ENCODE measurements at regions not wholly inside any gene's neighbourhood (a gene's known extent, or its start where the extent isn't known, plus 50 kb on each side); places are given as distances from the start of the nearest gene placed in this dataset.

GRCh38 chr9:85344901-85345300 lies 396.9 kb downstream of the AGTPBP1 start:
- no peak overlapping the region for H3K4me3 ChIP-seq
- H3K4me1 ChIP-seq (ENCODE audit: control insufficient read depth in 1 of 2, low read depth in 2 of 2) = no peaks in the 10 kb centered on the region
- H3K36me3 ChIP-seq = no peaks in the 10 kb centered on the region
- ATAC-seq (ENCODE audit: insufficient number of reproducible peaks, low FRiP score, low read depth) (no peak), DNase-seq (ENCODE audit: low spot score) (no peak)
- H3K27me3 ChIP-seq (replicated peaks; ENCODE audit: insufficient read depth) = no peaks in the 10 kb centered on the region
- TF ChIP-seq CTCF (IDR thresholded peaks at IDR 0.05) = no peak
- H3K9me3 ChIP-seq = no peaks in the 10 kb centered on the region
- H3K27ac ChIP-seq = no peak overlapping the region

- TF ChIP-seq CTCF (IDR thresholded peaks at IDR 0.05) = no peak
- H3K9me3 ChIP-seq = no peaks in the 10 kb centered on the region
Observed at GRCh38 chr9:85339338-85339737, 402.4 kb downstream of the AGTPBP1 start.

GRCh38 chr9:85334228-85334627 lies 407.5 kb downstream of the AGTPBP1 start:
- Histone ChIP-seq H3K27me3 (replicated peaks; ENCODE audit: insufficient read depth) (peaks cover 4% of the 10 kb centered on the region), H3K4me3 (no peak overlapping the region), H3K9me3 (no peaks in the 10 kb centered on the region), H3K27ac (no peak overlapping the region), H3K36me3 (no peaks in the 10 kb centered on the region), H3K4me1 (ENCODE audit: control insufficient read depth in 1 of 2, low read depth in 2 of 2) (no peaks in the 10 kb centered on the region)
- TF ChIP-seq CTCF (IDR thresholded peaks at IDR 0.05) = no peak
- DNase-seq (ENCODE audit: low spot score) (no peak), ATAC-seq (ENCODE audit: insufficient number of reproducible peaks, low FRiP score, low read depth) (no peak)

More at GRCh38 chr9:85339338-85339737, 402.4 kb downstream of the AGTPBP1 start:
- H3K36me3 ChIP-seq = no peaks in the 10 kb centered on the region
- no peak overlapping the region for H3K27ac ChIP-seq
- no peak for ATAC-seq (ENCODE audit: insufficient number of reproducible peaks, low FRiP score, low read depth)
- no peaks in the 10 kb centered on the region for H3K4me1 ChIP-seq (ENCODE audit: control insufficient read depth in 1 of 2, low read depth in 2 of 2)
- no peak for DNase-seq (ENCODE audit: low spot score)
- H3K27me3 ChIP-seq (replicated peaks; ENCODE audit: insufficient read depth) = no peaks in the 10 kb centered on the region
- no peak overlapping the region for H3K4me3 ChIP-seq

- no peaks in the 10 kb centered on the region for H3K36me3 ChIP-seq
- H3K4me1 ChIP-seq (ENCODE audit: control insufficient read depth in 1 of 2, low read depth in 2 of 2) = no peaks in the 10 kb centered on the region
- TF ChIP-seq CTCF (IDR thresholded peaks at IDR 0.05) = no peak
- no peaks in the 10 kb centered on the region for H3K9me3 ChIP-seq
- H3K27me3 ChIP-seq (replicated peaks; ENCODE audit: insufficient read depth) = peaks cover 4% of the 10 kb centered on the region
- DNase-seq (ENCODE audit: low spot score) (no peak), ATAC-seq (ENCODE audit: insufficient number of reproducible peaks, low FRiP score, low read depth) (no peak)
- H3K27ac ChIP-seq = no peak overlapping the region
- H3K4me3 ChIP-seq = no peak overlapping the region
Observed at GRCh38 chr9:85332487-85332886, 409.3 kb downstream of the AGTPBP1 start.

- H3K4me3 ChIP-seq = no peak overlapping the region
- peaks cover 4% of the 10 kb centered on the region for H3K27me3 ChIP-seq (replicated peaks; ENCODE audit: insufficient read depth)
- no peak for TF ChIP-seq CTCF (IDR thresholded peaks at IDR 0.05)
- no peaks in the 10 kb centered on the region for H3K4me1 ChIP-seq (ENCODE audit: control insufficient read depth in 1 of 2, low read depth in 2 of 2)
- DNase-seq (ENCODE audit: low spot score) (no peak), ATAC-seq (ENCODE audit: insufficient number of reproducible peaks, low FRiP score, low read depth) (no peak)
- H3K9me3 ChIP-seq = no peaks in the 10 kb centered on the region
- H3K36me3 ChIP-seq = no peaks in the 10 kb centered on the region
- H3K27ac ChIP-seq = no peak overlapping the region
Observed at GRCh38 chr9:85331626-85332025, 410.1 kb downstream of the AGTPBP1 start.
